ENCODE measurements at regions not wholly inside any gene's neighbourhood (a gene's known extent, or its start where the extent isn't known, plus 50 kb on each side); places are given as distances from the start of the nearest gene placed in this dataset.

DNA sequence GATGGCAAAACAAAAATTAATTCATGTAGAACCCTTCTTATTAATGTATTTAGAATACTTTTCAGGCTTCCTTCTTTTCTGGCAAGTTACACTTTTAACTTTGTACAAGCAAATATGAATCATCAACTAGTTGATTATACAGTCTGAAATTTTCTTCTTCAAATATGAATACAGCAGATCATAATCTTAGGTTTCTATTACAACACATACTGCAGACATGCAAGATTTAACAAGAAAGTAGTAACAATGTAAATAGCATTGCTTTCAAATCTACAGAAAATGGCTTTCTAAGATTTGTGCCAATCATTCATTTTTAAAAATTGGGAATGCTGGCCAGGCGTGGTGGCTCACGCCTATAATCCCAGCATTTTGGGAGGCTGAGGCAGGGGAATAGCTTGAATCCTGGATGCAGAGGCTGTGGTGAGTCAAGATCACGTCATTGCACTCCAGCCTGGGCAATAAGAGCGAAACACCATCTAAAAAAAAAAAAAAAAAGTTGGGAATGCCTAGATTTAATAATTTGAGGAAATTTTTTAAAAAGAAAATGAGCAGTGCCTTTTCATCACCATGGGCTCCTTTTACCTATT lies 68.4 kb upstream of the DPYD start:
- CTCF ChIA-PET = interaction anchor here (1.4 kb wide), 1 partner anchor 17 kb away, joined by 3 read pairs; no protein-coding TSS in a partner anchor
- POLR2A ChIA-PET = no interaction called here

DNA sequence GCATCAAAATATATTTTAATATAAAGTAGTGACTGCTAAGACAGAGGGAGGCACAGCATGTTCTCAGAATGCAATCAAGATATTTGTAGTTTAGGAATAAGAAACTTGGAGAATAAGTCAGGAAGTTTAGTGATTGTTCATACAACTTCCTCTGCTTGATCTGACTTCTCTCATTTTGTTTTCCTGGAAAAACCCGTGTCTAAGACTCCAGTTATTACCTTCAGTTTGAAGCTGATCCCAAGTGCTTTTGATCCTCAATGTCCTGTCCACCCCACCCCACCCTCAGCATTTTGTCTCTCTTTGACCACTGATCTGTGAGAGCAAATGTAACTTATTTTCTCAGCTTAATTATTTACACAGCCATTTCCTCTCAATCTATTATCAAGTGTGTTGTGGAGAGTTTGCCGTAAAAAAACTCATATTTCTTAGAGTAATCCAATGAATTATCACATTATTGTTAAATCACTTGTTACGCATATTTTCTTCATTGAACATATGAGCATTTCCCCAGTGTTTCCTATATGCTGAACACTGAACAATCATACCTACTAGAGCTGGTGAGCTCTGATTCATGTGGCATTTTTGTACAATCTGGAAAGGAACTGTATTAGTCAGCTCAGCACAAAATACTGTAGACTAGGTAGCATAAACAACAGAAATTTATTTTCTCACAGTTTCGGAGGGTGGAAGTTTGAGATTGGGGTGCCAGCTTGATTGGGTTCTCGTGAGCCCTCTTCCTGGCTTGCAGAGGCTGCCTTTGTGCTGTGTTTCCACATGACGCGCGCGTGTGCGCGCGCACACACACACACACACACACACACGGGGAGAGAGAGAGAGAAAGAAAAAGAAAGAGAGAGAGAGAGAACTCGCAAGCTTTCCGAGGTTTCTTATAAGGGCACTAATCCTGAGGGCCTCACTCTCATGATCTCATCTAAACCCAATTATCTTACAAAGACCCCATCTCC lies 65.5 kb upstream of the DPYD start:
- CTCF ChIA-PET = interaction anchor here (0.6 kb wide), 1 partner anchor 473 kb away, joined by 3 read pairs; no protein-coding TSS in a partner anchor
- TF ChIP-seq L3MBTL2 (conservative IDR thresholded peaks at IDR 0.05) (no peak), FOXA1 (IDR thresholded peaks at IDR 0.05) (no peak), TARDBP (IDR thresholded peaks at IDR 0.05) (no peak), ZNF384 (IDR thresholded peaks at IDR 0.05) (no peak), FOXK2 (IDR thresholded peaks at IDR 0.05) (no peak), NFRKB (IDR thresholded peaks at IDR 0.05) (no peak), SUZ12 (IDR thresholded peaks at IDR 0.05) (no peak), ELF4 (IDR thresholded peaks at IDR 0.05) (no peak)
- TF ChIP-seq, protein P1, sequence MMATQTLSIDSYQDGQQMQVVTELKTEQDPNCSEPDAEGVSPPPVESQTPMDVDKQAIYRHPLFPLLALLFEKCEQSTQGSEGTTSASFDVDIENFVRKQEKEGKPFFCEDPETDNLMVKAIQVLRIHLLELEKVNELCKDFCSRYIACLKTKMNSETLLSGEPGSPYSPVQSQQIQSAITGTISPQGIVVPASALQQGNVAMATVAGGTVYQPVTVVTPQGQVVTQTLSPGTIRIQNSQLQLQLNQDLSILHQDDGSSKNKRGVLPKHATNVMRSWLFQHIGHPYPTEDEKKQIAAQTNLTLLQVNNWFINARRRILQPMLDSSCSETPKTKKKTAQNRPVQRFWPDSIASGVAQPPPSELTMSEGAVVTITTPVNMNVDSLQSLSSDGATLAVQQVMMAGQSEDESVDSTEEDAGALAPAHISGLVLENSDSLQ (IDR thresholded peaks at IDR 0.05) = no peak
- DNase-seq (ENCODE audit: extremely low spot score) = no peak
- POLR2A ChIA-PET = no interaction called here

More for the DNA sequence above, 68.4 kb upstream of the DPYD start:
- TF ChIP-seq NFRKB (IDR thresholded peaks at IDR 0.05) (no peak), CTBP1 (IDR thresholded peaks at IDR 0.05; ENCODE audit: borderline replicate concordance) (no peak), TARDBP (IDR thresholded peaks at IDR 0.05) (no peak), SUZ12 (IDR thresholded peaks at IDR 0.05) (no peak), ZNF384 (IDR thresholded peaks at IDR 0.05) (no peak), ARNT (IDR thresholded peaks at IDR 0.05) (no peak), ELF4 (IDR thresholded peaks at IDR 0.05) (no peak)
- no peak for DNase-seq (ENCODE audit: extremely low spot score)

- no peak for DNase-seq (ENCODE audit: extremely low spot score)
- ChIA-PET POLR2A (no interaction called here), CTCF (no interaction called here)
- no peak for TF ChIP-seq CTBP1 (IDR thresholded peaks at IDR 0.05; ENCODE audit: borderline replicate concordance)
- no peak for TF ChIP-seq FOXK2 (IDR thresholded peaks at IDR 0.05)
- TF ChIP-seq TARDBP (IDR thresholded peaks at IDR 0.05) = no peak
- TF ChIP-seq FOXA1 (IDR thresholded peaks at IDR 0.05) = no peak
- no peak for TF ChIP-seq HDGF (IDR thresholded peaks at IDR 0.05; ENCODE audit: borderline replicate concordance)
- TF ChIP-seq SUZ12 (IDR thresholded peaks at IDR 0.05) = no peak
- TF ChIP-seq ZNF384 (IDR thresholded peaks at IDR 0.05) = no peak
- no peak for TF ChIP-seq BHLHE40 (IDR thresholded peaks at IDR 0.05; ENCODE audit: borderline replicate concordance)
- TF ChIP-seq L3MBTL2 (conservative IDR thresholded peaks at IDR 0.05) = no peak
Measured at GRCh38 chr1:97983126-97983525, 62.3 kb upstream of the DPYD start.

GRCh38 chr1:97980530-97980929 lies 59.7 kb upstream of the DPYD start:
- no peak for DNase-seq (ENCODE audit: extremely low spot score)
- TF ChIP-seq BHLHE40 (IDR thresholded peaks at IDR 0.05; ENCODE audit: borderline replicate concordance) (no peak), FOXA1 (IDR thresholded peaks at IDR 0.05) (no peak)
- TF ChIP-seq, protein P1 (IDR thresholded peaks at IDR 0.05) = no peak
- ChIA-PET POLR2A (no interaction called here), CTCF (no interaction called here)

DNA sequence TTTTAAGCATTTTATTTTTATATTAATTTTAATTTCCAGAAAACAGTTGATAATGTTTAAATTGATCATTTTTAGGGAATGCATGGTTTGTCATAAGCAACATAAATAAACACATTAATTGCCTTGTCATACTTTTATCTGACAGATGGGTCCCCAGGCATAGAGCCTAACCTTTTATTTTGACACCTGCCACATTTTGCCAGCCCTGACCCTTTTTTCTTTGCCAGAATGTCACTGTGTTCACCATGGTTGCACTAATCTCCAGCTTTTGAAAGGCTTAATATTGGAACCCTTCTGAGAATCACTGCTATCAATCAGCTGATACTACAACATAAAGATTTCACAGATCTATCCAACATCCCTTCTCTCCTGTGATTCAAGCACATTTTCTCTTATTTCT lies 56.0 kb upstream of the DPYD start:
- CTCF ChIA-PET = no interaction called here
- TF ChIP-seq CTBP1 (IDR thresholded peaks at IDR 0.05; ENCODE audit: borderline replicate concordance) (no peak), ARNT (IDR thresholded peaks at IDR 0.05) (no peak)
- DNase-seq (ENCODE audit: extremely low spot score) = no peak
- POLR2A ChIA-PET = no interaction called here
